ENCODE measurements at regions not wholly inside any gene's neighbourhood (a gene's known extent, or its start where the extent isn't known, plus 50 kb on each side); places are given as distances from the start of the nearest gene placed in this dataset.

GRCh38 chr5:109924237-109925107, 234.7 kb downstream of the MAN2A1 start:
- H3K36me3 ChIP-seq (ENCODE audit: control insufficient read depth in 2 of 3, insufficient read depth in 3 of 3, low read length in 3 of 3): no peaks in the 10 kb centered on the region
- no peak for DNase-seq
- no peaks in the 10 kb centered on the region for H3K27me3 Mint-ChIP-seq
- intact Hi-C loops (cut with micrococcal nuclease): loop anchor here (5.0 to 10.0 kb wide), 7 partner anchors 50 to 813 kb away; partner anchors contain the start of gene SLC25A46 (in 1 of the 2)
- H3K36me3 Mint-ChIP-seq: peaks cover 0 to 9% (median 0%) of the 10 kb centered on the region in 5 donors
- ChIA-PET CTCF (no interaction called here), POLR2A (interaction anchor here (0.7 to 1.8 kb wide), 5 partner anchors 12 to 233 kb away, joined by 3 to 4 read pairs (median 3); no protein-coding TSS in a partner anchor)
- no peak for ATAC-seq
- peak overlapping the region in 3 of 10 donors; percentile 21 to 91 (median 82) for H3K4me3 Mint-ChIP-seq
- H3K4me3 ChIP-seq (ENCODE audit: low read length): no peak overlapping the region
- H3K9me3 ChIP-seq (ENCODE audit: control insufficient read depth in 2 of 3, low read length in 3 of 3): no peaks in the 10 kb centered on the region
- H3K4me1 Mint-ChIP-seq: peaks cover 20 to 67% (median 59%) of the 10 kb centered on the region in 7 donors
- H3K27ac ChIP-seq (ENCODE audit: low read depth, low read length): no peak overlapping the region
- peaks cover 34 to 45% of the 10 kb centered on the region in 2 donors for H3K4me1 ChIP-seq (ENCODE audit: control insufficient read depth in 2 of 2, insufficient read depth in 2 of 2, low read length in 2 of 2)
- no peaks in the 10 kb centered on the region for H3K27me3 ChIP-seq (ENCODE audit: control insufficient read depth in 2 of 2, insufficient read depth in 2 of 2, low read length in 2 of 2)
- peaks cover 0 to 15% (median 2%) of the 10 kb centered on the region in 11 donors for H3K9me3 Mint-ChIP-seq
- peak overlapping the region in 8 of 9 donors; percentile 84 to 100 (median 98) for H3K27ac Mint-ChIP-seq

- Histone ChIP-seq H3K36me3 (ENCODE audit: control insufficient read depth in 2 of 3, insufficient read depth in 3 of 3, low read length in 3 of 3) (no peaks in the 10 kb centered on the region), H3K4me3 (ENCODE audit: low read length) (no peak overlapping the region), H3K27ac (ENCODE audit: low read depth, low read length) (no peak overlapping the region), H3K9me3 (ENCODE audit: control insufficient read depth in 2 of 3, low read length in 3 of 3) (no peaks in the 10 kb centered on the region), H3K4me1 (ENCODE audit: control insufficient read depth in 2 of 2, insufficient read depth in 2 of 2, low read length in 2 of 2) (peaks cover 8 to 18% of the 10 kb centered on the region in 2 donors), H3K27me3 (ENCODE audit: control insufficient read depth in 2 of 2, insufficient read depth in 2 of 2, low read length in 2 of 2) (no peaks in the 10 kb centered on the region)
- ChIA-PET CTCF (interaction anchor here (0.5 kb wide), 1 partner anchor 12 kb away, joined by 3 read pairs; no protein-coding TSS in a partner anchor), POLR2A (interaction anchor here (0.7 kb wide), 1 partner anchor 38 kb away, joined by 4 read pairs; no protein-coding TSS in a partner anchor)
- no peak overlapping the region for H3K4me3 Mint-ChIP-seq
- H3K36me3 Mint-ChIP-seq: peaks cover 0 to 21% (median 5%) of the 10 kb centered on the region in 5 donors
- ATAC-seq (no peak), DNase-seq (no peak)
- H3K27ac Mint-ChIP-seq: peak overlapping the region in 2 of 9 donors; percentile 6 to 36
- H3K27me3 Mint-ChIP-seq: no peaks in the 10 kb centered on the region
- peaks cover 4 to 41% (median 36%) of the 10 kb centered on the region in 7 donors for H3K4me1 Mint-ChIP-seq
- H3K9me3 Mint-ChIP-seq: peaks cover 0 to 6% (median 0%) of the 10 kb centered on the region in 11 donors
- intact Hi-C loops (cut with micrococcal nuclease): loop anchor here in 1 of 2 donors (10.0 kb wide), 2 partner anchors 47 to 333 kb away; no protein-coding TSS in a partner anchor
Observed at GRCh38 chr5:109927639-109928038, 237.9 kb downstream of the MAN2A1 start.

GRCh38 chr5:109928046-109928445, 238.3 kb downstream of the MAN2A1 start:
- H3K27me3 Mint-ChIP-seq: no peaks in the 10 kb centered on the region
- Histone ChIP-seq H3K27me3 (ENCODE audit: control insufficient read depth in 2 of 2, insufficient read depth in 2 of 2, low read length in 2 of 2) (no peaks in the 10 kb centered on the region), H3K36me3 (ENCODE audit: control insufficient read depth in 2 of 3, insufficient read depth in 3 of 3, low read length in 3 of 3) (no peaks in the 10 kb centered on the region), H3K4me1 (ENCODE audit: control insufficient read depth in 2 of 2, insufficient read depth in 2 of 2, low read length in 2 of 2) (peaks cover 4 to 14% of the 10 kb centered on the region in 2 donors), H3K4me3 (ENCODE audit: low read length) (no peak overlapping the region), H3K9me3 (ENCODE audit: control insufficient read depth in 2 of 3, low read length in 3 of 3) (no peaks in the 10 kb centered on the region), H3K27ac (ENCODE audit: low read depth, low read length) (no peak overlapping the region)
- POLR2A ChIA-PET: no interaction called here
- CTCF ChIA-PET: interaction anchor here (0.5 kb wide), 1 partner anchor 13 kb away, joined by 3 read pairs; no protein-coding TSS in a partner anchor
- H3K9me3 Mint-ChIP-seq: peaks cover 0 to 6% (median 0%) of the 10 kb centered on the region in 11 donors
- no peak overlapping the region for H3K4me3 Mint-ChIP-seq
- H3K4me1 Mint-ChIP-seq: peaks cover 3 to 37% (median 34%) of the 10 kb centered on the region in 7 donors
- no peak overlapping the region for H3K27ac Mint-ChIP-seq
- DNase-seq (no peak), ATAC-seq (no peak)
- H3K36me3 Mint-ChIP-seq: peaks cover 0 to 21% (median 6%) of the 10 kb centered on the region in 5 donors
- intact Hi-C loops (cut with micrococcal nuclease): loop anchor here in 1 of 2 donors (10.0 kb wide), 2 partner anchors 47 to 333 kb away; no protein-coding TSS in a partner anchor

- Mint-ChIP-seq H3K9me3 (peaks cover 0 to 7% (median 0%) of the 10 kb centered on the region in 11 donors), H3K4me1 (peaks cover 2 to 29% (median 26%) of the 10 kb centered on the region in 7 donors), H3K27me3 (peaks cover 0 to 3% (median 0%) of the 10 kb centered on the region in 5 donors), H3K4me3 (no peak overlapping the region), H3K27ac (peak overlapping the region in 2 of 9 donors; percentile 14 to 89), H3K36me3 (peaks cover 0 to 21% (median 9%) of the 10 kb centered on the region in 5 donors)
- no peak for DNase-seq
- Histone ChIP-seq H3K27me3 (ENCODE audit: control insufficient read depth in 2 of 2, insufficient read depth in 2 of 2, low read length in 2 of 2) (no peaks in the 10 kb centered on the region), H3K9me3 (ENCODE audit: control insufficient read depth in 2 of 3, low read length in 3 of 3) (no peaks in the 10 kb centered on the region), H3K4me3 (ENCODE audit: low read length) (no peak overlapping the region), H3K27ac (ENCODE audit: low read depth, low read length) (no peak overlapping the region), H3K4me1 (ENCODE audit: control insufficient read depth in 2 of 2, insufficient read depth in 2 of 2, low read length in 2 of 2) (peaks cover 0 to 8% of the 10 kb centered on the region in 2 donors), H3K36me3 (ENCODE audit: control insufficient read depth in 2 of 3, insufficient read depth in 3 of 3, low read length in 3 of 3) (no peaks in the 10 kb centered on the region)
- no peak for ATAC-seq
- intact Hi-C loops (cut with micrococcal nuclease): loop anchor here in 1 of 2 donors (10.0 kb wide), 2 partner anchors 46 to 334 kb away; no protein-coding TSS in a partner anchor
- ChIA-PET CTCF (no interaction called here), POLR2A (no interaction called here)
Observed at GRCh38 chr5:109928811-109929210, 239.1 kb downstream of the MAN2A1 start.

- H3K4me3 ChIP-seq (ENCODE audit: low read length): no peak overlapping the region
- Mint-ChIP-seq H3K27ac (peak overlapping the region in 1 of 9 donors; percentile 14), H3K4me3 (no peak overlapping the region), H3K9me3 (peaks cover 0 to 7% (median 0%) of the 10 kb centered on the region in 11 donors), H3K4me1 (peaks cover 2 to 24% (median 20%) of the 10 kb centered on the region in 7 donors), H3K36me3 (peaks cover 0 to 21% (median 9%) of the 10 kb centered on the region in 5 donors), H3K27me3 (peaks cover 0 to 3% (median 0%) of the 10 kb centered on the region in 5 donors)
- DNase-seq (no peak), ATAC-seq (no peak)
- no peaks in the 10 kb centered on the region for H3K36me3 ChIP-seq (ENCODE audit: control insufficient read depth in 2 of 3, insufficient read depth in 3 of 3, low read length in 3 of 3)
- POLR2A ChIA-PET: no interaction called here
- no peak overlapping the region for H3K27ac ChIP-seq (ENCODE audit: low read depth, low read length)
- CTCF ChIA-PET: no interaction called here
- no peaks in the 10 kb centered on the region for H3K27me3 ChIP-seq (ENCODE audit: control insufficient read depth in 2 of 2, insufficient read depth in 2 of 2, low read length in 2 of 2)
- H3K9me3 ChIP-seq (ENCODE audit: control insufficient read depth in 2 of 3, low read length in 3 of 3): no peaks in the 10 kb centered on the region
- peaks cover 0 to 2% of the 10 kb centered on the region in 2 donors for H3K4me1 ChIP-seq (ENCODE audit: control insufficient read depth in 2 of 2, insufficient read depth in 2 of 2, low read length in 2 of 2)
- intact Hi-C loops (cut with micrococcal nuclease): loop anchor here in 1 of 2 donors (10.0 kb wide), 2 partner anchors 45 to 335 kb away; no protein-coding TSS in a partner anchor
Observed at GRCh38 chr5:109929376-109929775, 239.6 kb downstream of the MAN2A1 start.

- no peak for ATAC-seq
- ChIA-PET POLR2A (interaction anchor here (1.3 kb wide), 1 partner anchor 8 kb away, joined by 5 read pairs; no protein-coding TSS in a partner anchor), CTCF (no interaction called here)
- no peak for DNase-seq
- Histone ChIP-seq H3K4me3 (ENCODE audit: low read length) (no peak overlapping the region), H3K27ac (ENCODE audit: low read depth, low read length) (no peak overlapping the region), H3K9me3 (ENCODE audit: control insufficient read depth in 2 of 3, low read length in 3 of 3) (no peaks in the 10 kb centered on the region), H3K4me1 (ENCODE audit: control insufficient read depth in 2 of 2, insufficient read depth in 2 of 2, low read length in 2 of 2) (peaks cover 0 to 2% of the 10 kb centered on the region in 2 donors), H3K36me3 (ENCODE audit: control insufficient read depth in 2 of 3, insufficient read depth in 3 of 3, low read length in 3 of 3) (no peaks in the 10 kb centered on the region), H3K27me3 (ENCODE audit: control insufficient read depth in 2 of 2, insufficient read depth in 2 of 2, low read length in 2 of 2) (no peaks in the 10 kb centered on the region)
- H3K4me3 Mint-ChIP-seq: no peak overlapping the region
- peaks cover 0 to 7% (median 0%) of the 10 kb centered on the region in 11 donors for H3K9me3 Mint-ChIP-seq
- peaks cover 2 to 18% (median 15%) of the 10 kb centered on the region in 7 donors for H3K4me1 Mint-ChIP-seq
- H3K27me3 Mint-ChIP-seq: peaks cover 0 to 3% (median 0%) of the 10 kb centered on the region in 5 donors
- H3K27ac Mint-ChIP-seq: no peak overlapping the region
- intact Hi-C loops (cut with micrococcal nuclease): loop anchor here in 1 of 2 donors (10.0 kb wide), 2 partner anchors 45 to 335 kb away; no protein-coding TSS in a partner anchor
- peaks cover 0 to 21% (median 9%) of the 10 kb centered on the region in 5 donors for H3K36me3 Mint-ChIP-seq
Observed at GRCh38 chr5:109929911-109930310, 240.2 kb downstream of the MAN2A1 start.
